ENCODE measurements at regions not wholly inside any gene's neighbourhood (a gene's known extent, or its start where the extent isn't known, plus 50 kb on each side); places are given as distances from the start of the nearest gene placed in this dataset.

GRCh38 chr9:18360005-18360404 is 113.9 kb upstream of the ADAMTSL1 start:
- Mint-ChIP-seq H3K4me1 (ENCODE audit: low read depth, unreplicated experiment) (no peaks in the 10 kb centered on the region), H3K9me3 (ENCODE audit: unreplicated experiment) (no peaks in the 10 kb centered on the region), H3K27me3 (ENCODE audit: insufficient read depth, unreplicated experiment) (no peaks in the 10 kb centered on the region), H3K27ac (ENCODE audit: unreplicated experiment) (no peak overlapping the region), H3K36me3 (ENCODE audit: insufficient read depth, unreplicated experiment) (no peaks in the 10 kb centered on the region), H3K4me3 (ENCODE audit: unreplicated experiment) (no peak overlapping the region)
- POLR2A ChIA-PET = no interaction called here
- Histone ChIP-seq H3K36me3 (ENCODE audit: control insufficient read depth, insufficient read depth, low read length) (no peaks in the 10 kb centered on the region), H3K9me3 (no peaks in the 10 kb centered on the region), H3K4me1 (no peaks in the 10 kb centered on the region), H3K27me3 (replicated peaks; ENCODE audit: control insufficient read depth, insufficient read depth, low read length) (no peaks in the 10 kb centered on the region), H3K4me3 (ENCODE audit: low read depth, low read length) (no peak overlapping the region)
- TF ChIP-seq, protein P1, sequence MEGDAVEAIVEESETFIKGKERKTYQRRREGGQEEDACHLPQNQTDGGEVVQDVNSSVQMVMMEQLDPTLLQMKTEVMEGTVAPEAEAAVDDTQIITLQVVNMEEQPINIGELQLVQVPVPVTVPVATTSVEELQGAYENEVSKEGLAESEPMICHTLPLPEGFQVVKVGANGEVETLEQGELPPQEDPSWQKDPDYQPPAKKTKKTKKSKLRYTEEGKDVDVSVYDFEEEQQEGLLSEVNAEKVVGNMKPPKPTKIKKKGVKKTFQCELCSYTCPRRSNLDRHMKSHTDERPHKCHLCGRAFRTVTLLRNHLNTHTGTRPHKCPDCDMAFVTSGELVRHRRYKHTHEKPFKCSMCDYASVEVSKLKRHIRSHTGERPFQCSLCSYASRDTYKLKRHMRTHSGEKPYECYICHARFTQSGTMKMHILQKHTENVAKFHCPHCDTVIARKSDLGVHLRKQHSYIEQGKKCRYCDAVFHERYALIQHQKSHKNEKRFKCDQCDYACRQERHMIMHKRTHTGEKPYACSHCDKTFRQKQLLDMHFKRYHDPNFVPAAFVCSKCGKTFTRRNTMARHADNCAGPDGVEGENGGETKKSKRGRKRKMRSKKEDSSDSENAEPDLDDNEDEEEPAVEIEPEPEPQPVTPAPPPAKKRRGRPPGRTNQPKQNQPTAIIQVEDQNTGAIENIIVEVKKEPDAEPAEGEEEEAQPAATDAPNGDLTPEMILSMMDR (IDR thresholded peaks at IDR 0.05; ENCODE audit: insufficient read depth in 1 of 2, low read depth in 1 of 2, low read length in 1 of 2, severe bottlenecking in 1 of 2, unreplicated experiment in 1 of 2) = no peak
- intact Hi-C loops (cut with micrococcal nuclease; ENCODE audit: unreplicated experiment) = no loop called here
- no peak for DNase-seq
- BruUV-seq (replicated peaks) = no TSS peak
- CTCF ChIA-PET = no interaction called here

GRCh38 chr9:18361646-18362045 is 112.3 kb upstream of the ADAMTSL1 start:
- Histone ChIP-seq H3K27me3 (replicated peaks; ENCODE audit: control insufficient read depth, insufficient read depth, low read length) (no peaks in the 10 kb centered on the region), H3K9me3 (no peaks in the 10 kb centered on the region), H3K4me1 (no peaks in the 10 kb centered on the region), H3K36me3 (ENCODE audit: control insufficient read depth, insufficient read depth, low read length) (no peaks in the 10 kb centered on the region), H3K4me3 (ENCODE audit: low read depth, low read length) (no peak overlapping the region)
- TF ChIP-seq, protein P1 (IDR thresholded peaks at IDR 0.05; ENCODE audit: insufficient read depth in 1 of 2, low read depth in 1 of 2, low read length in 1 of 2, severe bottlenecking in 1 of 2, unreplicated experiment in 1 of 2) = no peak
- H3K27me3 Mint-ChIP-seq (ENCODE audit: insufficient read depth, unreplicated experiment) = no peaks in the 10 kb centered on the region
- H3K4me1 Mint-ChIP-seq (ENCODE audit: low read depth, unreplicated experiment) = no peaks in the 10 kb centered on the region
- no peaks in the 10 kb centered on the region for H3K9me3 Mint-ChIP-seq (ENCODE audit: unreplicated experiment)
- BruUV-seq (replicated peaks) = no TSS peak
- ChIA-PET POLR2A (no interaction called here), CTCF (no interaction called here)
- DNase-seq = no peak
- no peak overlapping the region for H3K4me3 Mint-ChIP-seq (ENCODE audit: unreplicated experiment)
- H3K27ac Mint-ChIP-seq (ENCODE audit: unreplicated experiment) = no peak overlapping the region
- H3K36me3 Mint-ChIP-seq (ENCODE audit: insufficient read depth, unreplicated experiment) = no peaks in the 10 kb centered on the region
- intact Hi-C loops (cut with micrococcal nuclease; ENCODE audit: unreplicated experiment) = no loop called here

DNA sequence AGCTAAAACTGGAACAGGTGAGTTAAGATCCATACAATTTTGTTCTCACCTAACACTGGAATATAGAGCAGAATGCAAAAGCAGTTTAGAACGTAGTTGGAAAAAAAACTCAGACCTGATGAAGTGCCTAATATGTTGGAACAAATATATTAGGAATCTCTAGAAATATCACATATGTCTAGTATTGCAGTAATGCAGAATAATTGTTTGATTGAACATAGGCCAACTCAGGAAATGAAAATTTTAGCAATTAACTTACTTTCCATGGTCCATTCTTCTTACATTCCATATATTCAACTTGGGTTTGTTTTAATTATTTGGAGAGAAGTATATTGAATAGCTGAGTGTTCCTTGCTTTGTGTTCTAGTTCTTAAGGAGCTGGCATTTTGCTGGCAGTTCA is 111.8 kb upstream of the ADAMTSL1 start:
- Mint-ChIP-seq H3K27me3 (ENCODE audit: insufficient read depth, unreplicated experiment) (no peaks in the 10 kb centered on the region), H3K27ac (ENCODE audit: unreplicated experiment) (no peak overlapping the region), H3K4me3 (ENCODE audit: unreplicated experiment) (no peak overlapping the region), H3K9me3 (ENCODE audit: unreplicated experiment) (no peaks in the 10 kb centered on the region), H3K36me3 (ENCODE audit: insufficient read depth, unreplicated experiment) (no peaks in the 10 kb centered on the region), H3K4me1 (ENCODE audit: low read depth, unreplicated experiment) (no peaks in the 10 kb centered on the region)
- POLR2A ChIA-PET = no interaction called here
- no peaks in the 10 kb centered on the region for H3K27me3 ChIP-seq (replicated peaks; ENCODE audit: control insufficient read depth, insufficient read depth, low read length)
- no peak for DNase-seq
- TF ChIP-seq, protein P1 (IDR thresholded peaks at IDR 0.05; ENCODE audit: insufficient read depth in 1 of 2, low read depth in 1 of 2, low read length in 1 of 2, severe bottlenecking in 1 of 2, unreplicated experiment in 1 of 2) = no peak
- no peaks in the 10 kb centered on the region for H3K36me3 ChIP-seq (ENCODE audit: control insufficient read depth, insufficient read depth, low read length)
- no TSS peak for BruUV-seq (replicated peaks)
- H3K4me1 ChIP-seq = no peaks in the 10 kb centered on the region
- H3K4me3 ChIP-seq (ENCODE audit: low read depth, low read length) = no peak overlapping the region
- no peaks in the 10 kb centered on the region for H3K9me3 ChIP-seq
- CTCF ChIA-PET = no interaction called here
- intact Hi-C loops (cut with micrococcal nuclease; ENCODE audit: unreplicated experiment) = no loop called here
